ENCODE measurements at regions not wholly inside any gene's neighbourhood (a gene's known extent, or its start where the extent isn't known, plus 50 kb on each side); places are given as distances from the start of the nearest gene placed in this dataset.

DNA sequence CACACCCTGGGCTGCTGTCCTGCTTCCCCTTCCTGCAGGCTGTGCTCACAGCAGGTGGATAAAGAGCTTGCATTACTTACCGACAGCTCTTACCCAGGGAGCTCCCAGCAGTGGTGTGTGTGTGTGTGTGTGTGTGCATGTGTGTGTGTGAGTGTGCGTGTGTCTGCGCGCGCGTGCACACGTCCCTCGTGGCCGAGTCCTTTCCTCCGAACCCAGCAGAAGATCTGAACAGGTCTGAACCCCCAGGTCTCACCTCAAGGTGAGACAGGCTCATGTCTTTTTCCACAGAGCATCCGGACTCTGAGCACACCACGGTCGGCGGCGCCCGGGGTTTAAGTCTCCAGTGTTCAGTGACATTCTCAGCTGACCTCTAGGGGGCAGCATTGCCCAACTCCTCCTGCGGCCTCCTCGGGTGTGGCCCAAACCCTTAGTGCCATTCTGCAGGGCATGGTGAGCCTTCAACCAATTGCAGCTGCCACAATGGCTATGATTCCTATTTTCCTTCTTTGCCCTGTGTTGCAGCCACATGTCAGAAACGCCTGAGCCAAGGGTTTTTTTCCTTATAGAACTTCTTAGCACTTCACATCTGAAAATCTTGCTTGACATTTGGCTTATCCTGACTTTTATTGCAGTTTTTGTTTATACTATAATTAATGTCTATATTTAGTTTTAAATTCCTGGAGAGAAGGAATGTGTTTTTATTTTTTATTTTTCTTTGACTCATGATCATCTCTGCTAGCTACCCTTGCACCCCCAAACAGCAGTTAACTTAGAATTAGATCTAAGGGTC lies 64.1 kb upstream of the KLHL25 start:
- peak; percentile 60 for ATAC-seq
- 10 to 20% methylated on average over 1 to 3 of the region's 19 CpGs for WGBS, 2 donors (ENCODE audit: low coverage in 1 of 2)
- Histone ChIP-seq H3K9me3 (no peaks in the 10 kb centered on the region), H3K4me1 (no peaks in the 10 kb centered on the region), H3K27me3 (peaks cover 30% of the 10 kb centered on the region), H3K27ac (no peak overlapping the region), H3K36me3 (no peaks in the 10 kb centered on the region), H3K4me3 (no peak overlapping the region)
- TF ChIP-seq, protein P1, sequence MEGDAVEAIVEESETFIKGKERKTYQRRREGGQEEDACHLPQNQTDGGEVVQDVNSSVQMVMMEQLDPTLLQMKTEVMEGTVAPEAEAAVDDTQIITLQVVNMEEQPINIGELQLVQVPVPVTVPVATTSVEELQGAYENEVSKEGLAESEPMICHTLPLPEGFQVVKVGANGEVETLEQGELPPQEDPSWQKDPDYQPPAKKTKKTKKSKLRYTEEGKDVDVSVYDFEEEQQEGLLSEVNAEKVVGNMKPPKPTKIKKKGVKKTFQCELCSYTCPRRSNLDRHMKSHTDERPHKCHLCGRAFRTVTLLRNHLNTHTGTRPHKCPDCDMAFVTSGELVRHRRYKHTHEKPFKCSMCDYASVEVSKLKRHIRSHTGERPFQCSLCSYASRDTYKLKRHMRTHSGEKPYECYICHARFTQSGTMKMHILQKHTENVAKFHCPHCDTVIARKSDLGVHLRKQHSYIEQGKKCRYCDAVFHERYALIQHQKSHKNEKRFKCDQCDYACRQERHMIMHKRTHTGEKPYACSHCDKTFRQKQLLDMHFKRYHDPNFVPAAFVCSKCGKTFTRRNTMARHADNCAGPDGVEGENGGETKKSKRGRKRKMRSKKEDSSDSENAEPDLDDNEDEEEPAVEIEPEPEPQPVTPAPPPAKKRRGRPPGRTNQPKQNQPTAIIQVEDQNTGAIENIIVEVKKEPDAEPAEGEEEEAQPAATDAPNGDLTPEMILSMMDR (IDR thresholded peaks at IDR 0.05) = peak; percentile 39 to 81 (median 60)
- no peak for TF ChIP-seq POLR2A (IDR thresholded peaks at IDR 0.05)

- no peak for ATAC-seq
- H3K36me3 ChIP-seq = no peaks in the 10 kb centered on the region
These were observed 64.9 kb upstream of the KLHL25 start for GRCh38 chr15:85859671-85860070.

GRCh38 chr15:85860394-85861161 lies 65.9 kb upstream of the KLHL25 start:
- H3K9me3 ChIP-seq = no peaks in the 10 kb centered on the region
- no peaks in the 10 kb centered on the region for H3K36me3 ChIP-seq
- H3K27me3 ChIP-seq = peaks cover 22% of the 10 kb centered on the region
- H3K4me1 ChIP-seq = no peaks in the 10 kb centered on the region
- H3K4me3 ChIP-seq = no peak overlapping the region
- H3K27ac ChIP-seq = no peak overlapping the region
- 86 to 100% methylated on average over 3 to 12 of the region's 17 CpGs for WGBS, 2 donors (ENCODE audit: low coverage in 1 of 2)
- TF ChIP-seq, protein P1 (IDR thresholded peaks at IDR 0.05) = no peak
- no peak for TF ChIP-seq POLR2AphosphoS5 (IDR thresholded peaks at IDR 0.05)
- TF ChIP-seq EP300 (IDR thresholded peaks at IDR 0.05) = no peak
- no peak for TF ChIP-seq POLR2A (IDR thresholded peaks at IDR 0.05)
- no peak for ATAC-seq

More at GRCh38 chr15:85859671-85860070, 64.9 kb upstream of the KLHL25 start:
- Histone ChIP-seq H3K4me1 (no peaks in the 10 kb centered on the region), H3K27ac (no peak overlapping the region), H3K9me3 (no peaks in the 10 kb centered on the region), H3K27me3 (peaks cover 30% of the 10 kb centered on the region), H3K4me3 (no peak overlapping the region)
- 13 to 84% methylated on average over 1 to 2 of the region's 3 CpGs for WGBS, 2 donors (ENCODE audit: low coverage in 1 of 2)
- TF ChIP-seq, protein P1 (IDR thresholded peaks at IDR 0.05) = no peak
- no peak for TF ChIP-seq POLR2AphosphoS5 (IDR thresholded peaks at IDR 0.05)
- TF ChIP-seq POLR2A (IDR thresholded peaks at IDR 0.05) = no peak
- no peak for TF ChIP-seq EP300 (IDR thresholded peaks at IDR 0.05)

DNA sequence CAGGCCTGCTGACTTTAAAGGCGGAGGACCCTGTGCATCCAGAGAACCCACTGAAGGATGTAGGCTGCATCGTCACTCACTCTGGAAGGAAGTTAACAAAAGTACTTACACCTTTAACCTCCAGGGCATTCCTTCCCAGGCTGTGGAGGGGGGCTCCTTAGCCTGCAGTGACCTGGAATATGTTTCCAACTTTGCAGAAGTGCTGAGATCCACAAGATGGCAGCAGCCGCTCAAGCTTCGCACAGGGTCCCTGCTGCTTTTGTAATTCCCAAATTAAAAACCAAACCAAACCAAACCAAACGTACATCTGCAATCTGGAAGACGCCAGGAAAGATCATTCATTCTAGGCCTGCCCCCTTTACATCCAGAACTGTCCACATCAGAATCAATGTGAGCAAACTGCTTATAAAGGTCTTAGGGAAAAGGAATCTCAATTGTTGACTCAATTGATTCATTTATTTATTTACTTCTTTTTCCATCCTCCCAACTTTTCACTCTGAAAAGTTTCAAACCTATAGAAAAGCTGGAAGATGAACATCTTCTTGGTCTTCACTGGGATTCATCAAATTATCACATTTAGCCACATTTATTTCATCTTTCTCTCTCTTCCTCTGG lies 70.5 kb upstream of the KLHL25 start:
- H3K27me3 ChIP-seq = peaks cover 1% of the 10 kb centered on the region
- TF ChIP-seq, protein P1 (IDR thresholded peaks at IDR 0.05) = peak in 2 of 4 experiments; percentile 36 to 61
- no peak for TF ChIP-seq EP300 (IDR thresholded peaks at IDR 0.05)
- no peaks in the 10 kb centered on the region for H3K9me3 ChIP-seq
- no peaks in the 10 kb centered on the region for H3K4me1 ChIP-seq
- H3K27ac ChIP-seq = no peak overlapping the region
- no peak for ATAC-seq
- no peak overlapping the region for H3K4me3 ChIP-seq
- 0 to 21% methylated on average over 5 to 6 of the region's 6 CpGs for WGBS, 2 donors (ENCODE audit: low coverage in 1 of 2)
- no peaks in the 10 kb centered on the region for H3K36me3 ChIP-seq
